ENCODE measurements at regions not wholly inside any gene's neighbourhood (a gene's known extent, or its start where the extent isn't known, plus 50 kb on each side); places are given as distances from the start of the nearest gene placed in this dataset.

- no peak for TF ChIP-seq ZNF407 (IDR thresholded peaks at IDR 0.05; ENCODE audit: low read depth)
- TF ChIP-seq ZNF253 (CRISPR knock-in tag; conservative IDR thresholded peaks at IDR 0.05), result no peak
- TF ChIP-seq PRPF4 (IDR thresholded peaks at IDR 0.05; ENCODE audit: insufficient read depth, low read depth, low read length, poor library complexity, severe bottlenecking), result no peak
- peak; percentile 81 for TF ChIP-seq TCF3 (CRISPR knock-in tag; IDR thresholded peaks at IDR 0.05)
- peak; percentile 93 for TF ChIP-seq ZNF395 (CRISPR knock-in tag; IDR thresholded peaks at IDR 0.05)
- peak; percentile 60; the same call in 1 of the 2 replicates for TF ChIP-seq ARID3A (IDR thresholded peaks at IDR 0.05; ENCODE audit: borderline replicate concordance, low read depth, low read length)
- TF ChIP-seq SP1 (CRISPR knock-in tag; IDR thresholded peaks at IDR 0.05), result peak; percentile 86
- no peak for TF ChIP-seq ETS1 (conservative IDR thresholded peaks at IDR 0.05; ENCODE audit: control insufficient read depth, low read depth, low read length)
- 0 out of 2 replicates have a peak, but pooled peaks have one; percentile 30 for TF ChIP-seq POLR2G (IDR thresholded peaks at IDR 0.05; ENCODE audit: low read depth, low read length)
- no peak for TF ChIP-seq XRCC4 (IDR thresholded peaks at IDR 0.05; ENCODE audit: extremely low read depth, insufficient read depth, insufficient read length)
- TF ChIP-seq FOXO4 (CRISPR knock-in tag; IDR thresholded peaks at IDR 0.05), result no peak
- TF ChIP-seq STAT5B (CRISPR knock-in tag; IDR thresholded peaks at IDR 0.05), result no peak
These were observed 115.8 kb downstream of the NAA11 start (continued) for GRCh38 chr4:79209822-79210635.

Data from K562 (cell line).